WTC11 (cell line): ENCODE measurements at regions not wholly inside any gene's neighbourhood (a gene's known extent, or its start where the extent isn't known, plus 50 kb on each side); places are given as distances from the start of the nearest gene placed in this dataset.

ENCODE experiments used
- ATAC-seq: fragments of 200-7000 bp; cut with Tn5 transposase; 2 replicates; pipeline ENCODE4 v1.10.0; 2021; ENCODE audit warnings: mild to moderate bottlenecking, moderate library complexity
- CTCF ChIA-PET: fragments of 300-600 bp; sonication (Branson Sonifier 250); formaldehyde crosslinking; loops from one replicate; lab custom pipeline; 2021; ENCODE audit warnings: antibody characterized with exemption; lab: Charles Lee
- POLR2A ChIA-PET: fragments of 350-600 bp; sonication (Branson Sonifier 250); formaldehyde crosslinking; loops from one replicate; lab custom pipeline; 2021; ENCODE audit warnings: antibody characterized with exemption; lab: Charles Lee
- DNase-seq: peaks from one replicate; pipeline ENCODE4 v3.0.0; 2021; ENCODE audit warnings: low spot score
- H3K27ac Mint-ChIP-seq: 2 replicates; pipeline ENCODE4 v1.8.0; 2021; ENCODE audit warnings: mixed read lengths
- H3K27me3 Mint-ChIP-seq: 2 replicates; pipeline ENCODE4 v1.8.0; 2021; ENCODE audit warnings: low read depth, mild to moderate bottlenecking, moderate library complexity, mixed read lengths
- H3K36me3 Mint-ChIP-seq: 2 replicates; pipeline ENCODE4 v1.8.0; 2021; ENCODE audit warnings: mixed read lengths
- H3K4me1 Mint-ChIP-seq: 2 replicates; pipeline ENCODE4 v1.8.0; 2022; ENCODE audit warnings: mixed read lengths
- H3K4me3 Mint-ChIP-seq: 2 replicates; pipeline ENCODE4 v1.8.0; 2021; ENCODE audit warnings: mild to moderate bottlenecking, moderate library complexity, mixed read lengths
- H3K9me3 Mint-ChIP-seq: 2 replicates; pipeline ENCODE4 v1.8.0; 2021; ENCODE audit warnings: mixed read lengths
- AR ChIP-seq: fragments of 250-450 bp; sonication (Bioruptor Pico); IDR thresholded peaks from 2 replicates; pipeline ENCODE4 v1.9.0; 2021; ENCODE audit warnings: mild to moderate bottlenecking
- E2F1 ChIP-seq: sonication (generic); formaldehyde crosslinking; IDR thresholded peaks from 2 replicates; pipeline ENCODE4 v1.8.0; 2022; ENCODE audit warnings: mild to moderate bottlenecking, missing genetic modification reagents
- ERG ChIP-seq: fragments of 250-450 bp; sonication (Bioruptor Pico); IDR thresholded peaks from 2 replicates; pipeline ENCODE4 v1.8.0; 2021; ENCODE audit warnings: mild to moderate bottlenecking
- ESRRA ChIP-seq: sonication (generic); formaldehyde crosslinking; IDR thresholded peaks from 2 replicates; pipeline ENCODE4 v1.8.1; 2022; ENCODE audit warnings: mild to moderate bottlenecking, missing genetic modification reagents, borderline replicate concordance
- ETV6 ChIP-seq: sonication (generic); formaldehyde crosslinking; IDR thresholded peaks from 2 replicates; pipeline ENCODE4 v1.8.1; 2022; ENCODE audit warnings: mild to moderate bottlenecking, missing genetic modification reagents
- HMGA2 ChIP-seq: fragments of 250-450 bp; sonication (Bioruptor Pico); IDR thresholded peaks from 2 replicates; pipeline ENCODE4 v1.4.0; 2021; ENCODE audit warnings: mild to moderate bottlenecking, moderate library complexity
- JAZF1 ChIP-seq: fragments of 250-450 bp; sonication (Bioruptor Pico); IDR thresholded peaks from 2 replicates; pipeline ENCODE4 v1.9.0; 2021; ENCODE audit warnings: moderate library complexity, mild to moderate bottlenecking, inconsistent platforms
- MXD4 ChIP-seq: fragments of 250-450 bp; sonication (Bioruptor Pico); IDR thresholded peaks from 2 replicates; pipeline ENCODE4 v1.8.0; 2021; ENCODE audit warnings: mild to moderate bottlenecking, moderate library complexity, borderline replicate concordance
- NFATC4 ChIP-seq: fragments of 250-450 bp; sonication (Bioruptor Pico); IDR thresholded peaks from 2 replicates; pipeline ENCODE4 v1.9.0; 2021; ENCODE audit warnings: mild to moderate bottlenecking
- RELA ChIP-seq: sonication (generic); formaldehyde crosslinking; IDR thresholded peaks from 2 replicates; pipeline ENCODE4 v1.8.1; 2022; ENCODE audit warnings: missing genetic modification reagents, mild to moderate bottlenecking, borderline replicate concordance
- RORB ChIP-seq: fragments of 250-450 bp; sonication (Bioruptor Pico); IDR thresholded peaks from 2 replicates; pipeline ENCODE4 v1.9.0; 2021; ENCODE audit warnings: mild to moderate bottlenecking
- SMAD4 ChIP-seq: sonication (generic); formaldehyde crosslinking; IDR thresholded peaks from 2 replicates; pipeline ENCODE4 v1.8.0; 2022; ENCODE audit warnings: mild to moderate bottlenecking, missing genetic modification reagents
- STAT6 ChIP-seq: sonication (generic); formaldehyde crosslinking; conservative IDR thresholded peaks from 2 replicates; pipeline ENCODE4 v1.8.1; 2023; ENCODE audit warnings: mild to moderate bottlenecking, low read depth, missing genetic modification reagents, moderate library complexity
- TCF7 ChIP-seq: sonication (generic); formaldehyde crosslinking; IDR thresholded peaks from 2 replicates; pipeline ENCODE4 v1.8.0; 2022; ENCODE audit warnings: mild to moderate bottlenecking, low read depth, missing genetic modification reagents, moderate library complexity
- TP53 ChIP-seq: sonication (generic); formaldehyde crosslinking; IDR thresholded peaks from 2 replicates; pipeline ENCODE4 v1.8.1; 2023; ENCODE audit warnings: mild to moderate bottlenecking, missing genetic modification reagents
- USF1 ChIP-seq: sonication (generic); formaldehyde crosslinking; IDR thresholded peaks from 2 replicates; pipeline ENCODE4 v1.8.0; 2022; ENCODE audit warnings: mild to moderate bottlenecking, missing genetic modification reagents
- ZMAT4 ChIP-seq: fragments of 250-450 bp; sonication (Bioruptor Pico); IDR thresholded peaks from 2 replicates; pipeline ENCODE4 v1.9.0; 2021; ENCODE audit warnings: mild to moderate bottlenecking
- ZNF121 ChIP-seq: sonication (generic); formaldehyde crosslinking; IDR thresholded peaks from 2 replicates; pipeline ENCODE4 v1.8.0; 2023; ENCODE audit warnings: missing genetic modification reagents
- ZNF138 ChIP-seq: sonication (generic); formaldehyde crosslinking; conservative IDR thresholded peaks from 2 replicates; pipeline ENCODE4 v1.8.1; 2022; ENCODE audit warnings: mild to moderate bottlenecking, moderate library complexity, missing genetic modification reagents

GRCh38 chr4:148964456-148964855 is 522.2 kb upstream of the NR3C2 start:
- Mint-ChIP-seq H3K4me1 (no peaks in the 10 kb centered on the region), H3K27ac (no peak overlapping the region), H3K36me3 (no peaks in the 10 kb centered on the region), H3K9me3 (peaks cover 7% of the 10 kb centered on the region; the same call in 1 of the 2 replicates), H3K27me3 (no peaks in the 10 kb centered on the region), H3K4me3 (no peak overlapping the region)
- POLR2A ChIA-PET = no interaction called here
- CTCF ChIA-PET = no interaction called here
- DNase-seq = no peak
- TF ChIP-seq SMAD4 (CRISPR knock-in tag) = no peak
- ATAC-seq = no peak

- ChIA-PET POLR2A (no interaction called here), CTCF (no interaction called here)
- peaks cover 7% of the 10 kb centered on the region; the same call in 1 of the 2 replicates for H3K9me3 Mint-ChIP-seq
- H3K4me3 Mint-ChIP-seq = no peak overlapping the region
- no peaks in the 10 kb centered on the region for H3K36me3 Mint-ChIP-seq
- TF ChIP-seq E2F1 (CRISPR knock-in tag) = no peak
- TF ChIP-seq ZMAT4 = no peak
- TF ChIP-seq JAZF1 (CRISPR knock-in tag) = no peak
- TF ChIP-seq TCF7 (CRISPR knock-in tag) = no peak
- no peak for TF ChIP-seq RORB
- TF ChIP-seq HMGA2 (CRISPR knock-in tag) = no peak
- no peak for TF ChIP-seq TP53 (CRISPR knock-in tag)
- no peak for TF ChIP-seq ZNF138 (CRISPR knock-in tag)
- TF ChIP-seq ERG (CRISPR knock-in tag) = no peak
- no peak for TF ChIP-seq STAT6 (CRISPR knock-in tag)
- no peak for TF ChIP-seq USF1 (CRISPR knock-in tag)
- no peak for TF ChIP-seq RELA (CRISPR knock-in tag)
- no peak for TF ChIP-seq MXD4 (CRISPR knock-in tag)
- TF ChIP-seq ETV6 (CRISPR knock-in tag) = no peak
- TF ChIP-seq ZNF121 (CRISPR knock-in tag) = no peak
- no peak for TF ChIP-seq NFATC4 (CRISPR knock-in tag)
- no peak for TF ChIP-seq AR (CRISPR knock-in tag)
- no peak for TF ChIP-seq ESRRA (CRISPR knock-in tag)
- H3K27me3 Mint-ChIP-seq = no peaks in the 10 kb centered on the region
- no peak for ATAC-seq
- no peaks in the 10 kb centered on the region for H3K4me1 Mint-ChIP-seq
- DNase-seq = no peak
- no peak overlapping the region for H3K27ac Mint-ChIP-seq
These were observed 520.5 kb upstream of the NR3C2 start for GRCh38 chr4:148962539-148963290.
